ENCODE measurements at regions not wholly inside any gene's neighbourhood (a gene's known extent, or its start where the extent isn't known, plus 50 kb on each side); places are given as distances from the start of the nearest gene placed in this dataset.

DNA sequence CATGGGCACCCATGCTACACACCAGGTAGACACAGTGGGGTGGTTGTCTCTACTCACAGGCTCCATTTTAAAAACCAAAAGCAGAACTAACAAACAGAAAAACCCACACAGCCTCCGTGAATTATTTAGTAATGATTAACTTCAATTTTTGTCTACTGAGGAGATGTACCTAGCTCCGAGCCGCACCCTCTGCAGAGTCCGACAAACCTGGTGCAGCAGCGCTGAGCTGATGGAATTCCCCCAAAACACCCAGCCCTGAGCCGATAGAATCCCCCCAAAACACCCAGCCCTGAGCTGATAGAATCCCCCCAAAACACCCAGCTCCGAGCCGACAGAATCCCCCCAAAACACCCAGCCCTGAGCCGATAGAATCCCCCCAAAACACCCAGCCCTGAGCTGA, 927.0 kb downstream of the BRD1 start:
- H3K27ac ChIP-seq: no peak overlapping the region
- TF ChIP-seq CTCF (IDR thresholded peaks at IDR 0.05) (no peak), ZFX (IDR thresholded peaks at IDR 0.05; ENCODE audit: borderline replicate concordance) (no peak)

- TF ChIP-seq CTCF (IDR thresholded peaks at IDR 0.05): no peak
- TF ChIP-seq ZFX (IDR thresholded peaks at IDR 0.05; ENCODE audit: borderline replicate concordance): no peak
These were observed 927.4 kb downstream of the BRD1 start for GRCh38 chr22:48900327-48900597.

GRCh38 chr22:48899523-48900326, 927.9 kb downstream of the BRD1 start:
- TF ChIP-seq CTCF (IDR thresholded peaks at IDR 0.05) (no peak), ZFX (IDR thresholded peaks at IDR 0.05; ENCODE audit: borderline replicate concordance) (no peak)
- H3K27ac ChIP-seq: no peak overlapping the region

More at GRCh38 chr22:48900327-48900597, 927.4 kb downstream of the BRD1 start:
- no peak overlapping the region for H3K27ac ChIP-seq

DNA sequence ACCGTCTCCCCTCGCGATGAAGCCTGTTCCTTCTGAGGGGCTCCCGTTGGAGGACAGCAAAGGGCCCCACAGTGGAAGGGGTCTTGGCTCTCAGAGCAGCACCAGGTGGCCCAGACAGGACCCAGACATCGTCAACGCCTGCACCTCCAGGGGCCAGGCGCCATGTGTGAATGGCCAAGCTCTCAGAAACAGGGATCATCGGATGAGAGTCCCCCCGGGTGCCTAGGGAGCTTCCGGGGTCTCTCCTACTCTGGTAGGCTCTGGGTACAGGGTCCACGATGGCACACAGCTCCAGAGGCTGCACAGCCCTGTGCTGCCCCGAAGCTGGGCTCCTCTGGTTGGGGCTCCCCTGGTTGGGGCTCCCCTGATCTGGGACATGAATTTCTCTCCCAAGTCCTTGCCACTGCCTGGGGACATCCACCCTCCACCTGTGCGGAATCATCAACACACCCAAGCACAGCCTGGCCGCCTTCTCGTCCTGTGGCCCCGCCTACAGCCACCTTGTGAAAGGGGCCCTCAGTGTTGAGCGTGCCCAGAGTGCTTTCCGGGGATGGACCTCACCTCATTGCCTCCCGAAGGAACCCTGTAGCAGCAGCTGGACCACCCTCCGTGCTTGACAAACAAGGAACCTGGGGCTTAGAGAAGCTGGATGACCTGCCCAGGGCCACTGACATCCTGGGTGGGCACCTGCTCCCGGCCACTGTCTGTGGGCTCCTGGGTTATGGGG, 929.0 kb downstream of the BRD1 start:
- no peak overlapping the region for H3K27ac ChIP-seq
- TF ChIP-seq ZFX (IDR thresholded peaks at IDR 0.05; ENCODE audit: borderline replicate concordance): no peak
- TF ChIP-seq CTCF (IDR thresholded peaks at IDR 0.05): no peak

GRCh38 chr22:48897645-48898370, 929.9 kb downstream of the BRD1 start:
- TF ChIP-seq CTCF (IDR thresholded peaks at IDR 0.05): no peak
- no peak for TF ChIP-seq ZFX (IDR thresholded peaks at IDR 0.05; ENCODE audit: borderline replicate concordance)
- no peak overlapping the region for H3K27ac ChIP-seq

DNA sequence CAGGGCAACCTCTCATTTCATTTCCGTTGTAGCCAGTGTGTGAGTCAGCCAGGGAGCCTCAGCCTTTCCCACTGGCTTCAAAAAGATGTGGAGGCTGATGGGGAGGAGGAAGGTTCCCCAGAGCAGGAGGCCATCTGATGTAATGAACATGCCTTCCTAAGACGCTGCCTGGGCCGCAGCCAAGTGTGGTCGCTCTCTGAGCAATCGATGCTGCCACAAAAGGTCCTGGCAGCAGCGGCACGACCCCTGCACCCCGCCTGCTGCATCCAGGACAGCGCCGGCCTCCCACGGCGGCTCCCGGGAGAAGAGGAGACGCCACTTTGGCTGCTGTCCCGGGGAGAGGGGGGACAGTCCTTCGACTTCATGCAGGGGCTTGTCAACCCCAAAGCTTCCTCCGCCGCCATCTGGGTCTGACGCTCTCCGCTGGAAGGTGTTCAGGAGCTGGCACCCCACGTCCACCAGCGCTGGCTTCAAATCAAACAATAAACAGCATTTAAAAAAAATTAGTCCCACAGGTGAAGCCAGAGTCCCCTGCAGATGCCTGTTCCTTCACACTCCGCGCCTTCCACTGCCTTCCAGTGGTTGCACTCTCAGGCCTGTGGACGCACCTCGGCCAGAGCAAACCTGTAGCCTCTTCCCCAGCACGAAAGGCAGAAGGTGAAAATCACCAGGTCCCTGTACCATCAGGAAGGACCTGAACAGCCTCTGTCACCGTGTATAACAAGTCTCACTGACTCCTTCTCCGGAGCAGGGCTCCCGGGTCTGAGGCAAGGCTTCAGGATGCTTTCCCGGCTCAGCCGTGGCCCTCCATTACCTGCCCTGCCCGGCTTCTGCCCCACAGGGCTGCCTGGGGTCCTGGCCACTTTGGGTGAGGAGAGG, 930.7 kb downstream of the BRD1 start:
- no peak overlapping the region for H3K27ac ChIP-seq
- TF ChIP-seq ZFX (IDR thresholded peaks at IDR 0.05; ENCODE audit: borderline replicate concordance): no peak
